HG03196 (cell line): ENCODE measurements at regions not wholly inside any gene's neighbourhood (a gene's known extent, or its start where the extent isn't known, plus 50 kb on each side); places are given as distances from the start of the nearest gene placed in this dataset.

Experiments used
- ATAC-seq: cut with Tn5 transposase; IDR thresholded peaks from one replicate; pipeline ENCODE4 v1.9.1; 2021; ENCODE audit not compliant: unreplicated experiment

GRCh38 chr20:48259456-48259855 is 474.2 kb upstream of the SULF2 start:
- no peak for ATAC-seq

DNA sequence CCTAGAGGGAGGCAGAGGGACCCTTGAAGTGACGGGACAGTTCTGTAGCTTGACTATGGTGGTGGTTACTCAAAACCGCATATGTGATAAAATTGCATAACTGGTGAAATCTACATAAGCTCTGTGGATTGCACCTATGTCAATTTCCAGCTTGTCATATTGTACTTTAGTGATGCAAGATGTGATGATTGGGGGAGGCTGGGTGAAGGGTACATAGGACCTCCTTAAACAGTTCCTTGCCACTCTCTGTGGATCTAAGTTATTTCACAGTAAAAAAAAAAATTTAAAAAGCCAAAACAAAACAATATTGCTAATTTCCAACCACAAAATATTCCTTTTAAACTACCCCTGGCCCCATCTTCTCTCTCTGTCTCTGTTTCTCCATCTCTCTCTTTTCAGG is 472.6 kb upstream of the SULF2 start:
- ATAC-seq, result no peak

DNA sequence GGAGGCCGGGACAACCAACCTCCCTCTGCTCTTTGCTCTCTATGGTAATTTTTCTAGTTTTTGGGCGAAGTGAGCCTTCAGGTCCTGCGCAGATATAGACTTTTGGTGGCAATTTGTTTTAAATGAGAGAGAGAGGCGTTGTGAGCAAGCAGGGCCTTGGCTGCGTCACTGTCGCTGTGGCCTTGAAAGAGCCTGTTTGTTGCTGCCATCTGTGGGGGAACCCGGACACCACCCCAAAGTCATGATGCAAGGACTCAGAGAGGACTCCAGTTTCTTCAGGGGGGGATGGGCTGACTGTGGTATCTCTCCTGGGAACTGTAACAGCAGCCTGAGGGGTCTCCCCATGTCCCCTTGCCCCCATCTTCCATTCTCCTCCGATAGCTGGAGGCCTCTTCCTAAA is 462.7 kb upstream of the SULF2 start:
- ATAC-seq, result no peak

- no peak for ATAC-seq
Observed at GRCh38 chr20:48246061-48246790, 460.9 kb upstream of the SULF2 start.

- no peak for ATAC-seq
Observed at GRCh38 chr20:48242623-48243022, 457.3 kb upstream of the SULF2 start.

DNA sequence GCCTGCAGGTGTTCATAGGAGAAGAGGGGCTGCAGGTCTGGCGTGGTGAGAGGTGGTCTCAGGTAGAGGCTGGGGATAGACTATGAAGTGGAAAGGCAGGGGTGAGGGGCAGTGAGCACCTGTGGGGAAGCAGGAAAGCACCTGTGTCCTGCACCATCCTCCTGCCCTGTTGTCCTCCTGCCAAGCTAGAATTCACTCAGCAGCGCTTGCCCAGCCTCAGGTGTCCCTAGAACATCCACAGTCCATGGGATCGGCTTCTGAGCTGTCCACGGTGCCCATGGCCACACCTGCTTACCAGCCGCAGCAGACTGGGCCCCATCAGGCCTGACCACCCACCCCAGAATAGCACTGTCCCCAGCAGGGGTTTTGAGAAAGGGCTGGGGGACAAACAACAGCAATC is 456.2 kb upstream of the SULF2 start:
- no peak for ATAC-seq

DNA sequence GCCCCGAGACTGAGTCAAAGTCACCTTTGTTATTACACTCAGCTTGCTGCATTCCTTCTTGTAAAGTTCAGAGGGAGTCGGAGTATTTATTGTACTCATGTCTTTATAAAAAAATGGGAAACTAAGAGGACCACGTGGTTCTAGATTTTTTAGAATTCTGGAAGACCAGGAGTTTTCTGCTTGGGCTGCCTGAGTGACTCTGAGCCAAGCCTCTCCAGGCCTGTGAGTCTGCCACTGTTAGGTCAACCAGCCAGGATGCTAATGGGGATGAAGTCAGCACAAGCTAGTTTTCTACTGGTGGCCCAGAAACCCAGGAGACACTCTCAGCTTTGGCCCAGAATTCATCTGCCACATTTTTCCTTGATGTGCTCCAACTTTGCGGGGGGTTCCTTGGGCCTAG is 453.5 kb upstream of the SULF2 start:
- no peak for ATAC-seq

DNA sequence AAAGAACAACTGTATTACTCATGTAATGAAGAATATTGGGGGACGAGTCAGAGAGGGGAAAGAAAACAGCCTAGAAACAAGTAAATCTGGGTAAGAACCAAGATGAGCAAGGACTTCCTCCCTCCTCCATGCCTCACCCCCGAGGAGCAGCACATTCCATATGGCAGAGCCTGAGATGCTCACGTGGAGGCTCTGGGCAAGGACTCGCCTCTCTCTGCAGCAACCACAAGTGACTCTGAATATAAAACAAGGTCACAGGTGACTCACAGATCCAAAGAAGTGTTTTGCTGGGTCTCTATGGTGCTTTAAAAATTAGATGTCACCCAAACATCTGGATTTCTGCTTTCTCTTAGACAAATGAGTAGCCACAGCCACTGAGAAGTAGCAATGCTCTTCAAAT is 453.0 kb upstream of the SULF2 start:
- ATAC-seq, result no peak

DNA sequence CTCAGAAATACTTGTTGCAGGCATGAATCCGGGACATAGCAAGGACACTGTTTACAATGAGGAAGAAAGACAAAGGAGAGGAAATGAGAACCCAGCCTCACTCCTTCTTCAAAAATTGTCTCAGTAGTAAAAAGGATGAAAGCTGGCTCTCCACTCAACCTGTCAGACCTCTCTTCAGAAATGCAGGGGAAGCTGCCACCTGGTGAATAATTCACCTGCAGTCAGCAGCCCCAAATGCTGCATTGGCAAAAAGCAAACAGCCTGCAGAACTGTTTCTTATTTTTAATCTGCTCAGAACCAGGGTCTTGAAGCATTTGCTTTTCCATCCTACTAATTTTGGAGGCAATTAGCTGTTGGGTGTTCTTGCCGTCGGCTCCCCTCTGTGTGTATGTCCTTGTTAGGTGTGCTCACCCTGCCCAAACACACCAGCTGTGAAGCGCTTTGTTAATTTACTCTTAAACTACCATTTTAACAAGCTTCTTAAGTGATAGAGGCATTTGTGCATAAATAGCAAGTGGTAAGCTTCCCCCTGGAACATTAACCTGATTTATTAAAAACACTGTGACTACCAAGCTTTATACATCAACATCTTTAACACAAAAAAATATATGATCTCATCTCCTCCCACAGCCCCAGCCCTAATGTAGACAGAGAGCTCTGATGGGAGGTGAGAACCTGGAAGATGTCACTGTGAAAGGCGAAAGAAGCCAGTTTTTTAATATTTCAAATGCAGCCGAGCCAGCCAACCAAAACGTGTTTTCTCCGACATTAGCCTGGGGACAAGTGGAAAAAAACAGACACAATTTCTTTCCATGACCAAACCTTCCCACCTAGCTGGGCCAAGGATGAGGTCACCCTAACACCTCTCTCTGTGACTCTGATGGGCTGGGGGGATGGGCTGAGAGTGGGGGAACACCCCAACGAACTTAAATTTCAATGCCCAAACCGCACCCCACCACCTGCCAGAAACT is 451.0 kb upstream of the SULF2 start:
- no peak for ATAC-seq

- no peak for ATAC-seq
Observed at GRCh38 chr20:48234951-48235350, 449.7 kb upstream of the SULF2 start.

DNA sequence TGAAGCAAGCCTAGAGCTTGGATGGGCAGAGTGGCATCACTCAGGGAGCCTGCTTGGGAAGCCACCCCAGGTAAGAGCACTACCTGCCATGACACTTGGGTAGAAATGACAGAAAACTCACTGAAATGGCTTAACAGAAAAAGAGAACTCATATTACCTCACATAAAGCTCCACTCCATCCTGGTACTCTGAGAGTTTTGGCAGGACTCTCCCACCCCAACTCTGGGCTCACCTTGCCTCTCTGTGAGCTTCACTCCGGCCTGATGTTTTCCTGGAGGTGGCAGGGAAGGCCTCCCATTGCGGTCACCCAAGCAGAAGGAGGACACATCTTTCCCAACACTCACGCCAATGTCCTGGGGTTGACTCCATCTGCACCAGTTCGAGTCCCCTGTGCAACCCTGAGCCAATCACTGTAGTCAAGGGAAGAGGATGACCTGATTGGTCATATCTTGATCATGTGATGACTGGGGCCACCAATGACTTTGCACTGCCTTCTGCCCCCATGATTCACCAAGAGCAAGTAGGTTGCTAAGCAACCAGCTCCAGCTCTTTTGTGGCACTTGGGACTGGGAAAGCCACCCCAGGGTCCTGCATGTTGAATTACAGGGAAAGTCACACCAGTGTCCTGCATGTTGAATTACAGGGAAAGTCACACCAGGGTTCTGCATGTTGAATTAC is 446.1 kb upstream of the SULF2 start:
- ATAC-seq, result no peak

- ATAC-seq, result no peak
Observed at GRCh38 chr20:48230216-48230615, 444.9 kb upstream of the SULF2 start.

- no peak for ATAC-seq
Observed at GRCh38 chr20:48227381-48227780, 442.1 kb upstream of the SULF2 start.

DNA sequence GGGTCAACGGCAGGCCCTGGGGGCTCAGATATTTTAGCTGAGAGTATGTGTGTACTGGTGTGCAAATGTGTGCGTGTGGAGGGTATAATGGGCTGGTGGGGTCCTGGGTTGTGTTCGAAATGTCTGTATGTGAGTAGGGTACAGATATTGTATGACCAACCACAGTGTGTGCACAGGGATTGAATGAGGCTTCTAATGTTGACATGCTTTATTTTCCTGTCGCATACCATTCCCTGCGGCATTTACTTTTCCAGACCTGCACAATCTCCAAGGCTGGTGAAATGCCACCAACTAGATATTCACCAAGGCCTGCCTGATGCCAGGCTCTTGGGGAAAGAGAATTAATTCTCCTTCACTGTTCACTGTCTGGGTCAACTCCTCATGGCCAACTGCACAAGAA is 441.4 kb upstream of the SULF2 start:
- ATAC-seq, result no peak

- no peak for ATAC-seq
Observed at GRCh38 chr20:48224533-48225050, 439.3 kb upstream of the SULF2 start.

GRCh38 chr20:48223715-48224114 is 438.4 kb upstream of the SULF2 start:
- ATAC-seq, result no peak

- ATAC-seq, result no peak
Observed at GRCh38 chr20:48222595-48223180, 437.4 kb upstream of the SULF2 start.

DNA sequence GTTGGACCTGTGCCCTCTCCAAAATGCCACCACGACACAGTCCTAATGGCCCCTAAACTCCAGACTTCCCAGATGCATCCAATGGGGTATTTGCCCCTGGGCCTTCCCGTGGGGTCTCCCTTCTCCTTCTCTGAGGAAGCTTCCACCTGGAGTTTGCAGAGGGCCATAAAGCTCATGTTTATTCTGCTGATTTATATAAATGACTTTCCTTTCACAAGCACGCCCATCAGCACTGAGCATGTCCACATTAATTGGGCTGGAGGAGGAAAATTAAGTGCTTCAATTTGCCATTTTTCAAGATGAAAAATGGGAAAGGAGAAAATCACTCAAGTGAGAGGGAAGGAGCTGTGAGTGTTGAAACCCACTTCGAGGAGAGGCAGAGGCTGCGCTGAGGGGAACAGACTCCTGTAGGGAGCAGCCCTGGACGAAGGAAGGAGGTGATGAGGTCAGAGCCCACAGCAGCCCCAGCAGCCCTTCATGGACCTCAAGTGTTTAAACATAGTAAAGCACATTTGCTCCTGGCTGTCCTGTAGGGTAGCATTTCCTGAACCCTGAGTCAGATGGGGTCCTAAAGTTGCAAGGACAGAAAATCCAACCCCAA is 434.9 kb upstream of the SULF2 start:
- no peak for ATAC-seq

DNA sequence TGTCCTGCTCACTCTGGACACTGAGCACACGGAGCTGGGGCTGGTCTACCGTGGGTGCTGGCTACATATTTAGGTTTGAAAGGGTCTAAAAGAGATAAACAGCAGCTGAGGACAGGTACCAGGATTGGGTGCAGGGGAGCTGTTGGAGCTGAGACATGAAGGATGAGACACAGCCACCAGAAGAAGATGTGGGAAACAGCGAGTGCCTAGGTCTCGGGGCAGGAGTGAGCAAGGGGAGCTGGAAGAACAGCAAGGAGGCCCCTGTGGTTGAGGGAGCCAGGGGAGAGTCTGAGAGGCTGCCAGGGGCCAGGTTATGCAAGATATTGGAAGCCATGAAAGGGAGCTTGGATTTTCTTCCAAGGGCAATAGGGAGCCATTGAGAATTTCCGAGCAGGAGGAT is 434.0 kb upstream of the SULF2 start:
- ATAC-seq, result no peak

GRCh38 chr20:48217190-48217589 is 431.9 kb upstream of the SULF2 start:
- no peak for ATAC-seq

DNA sequence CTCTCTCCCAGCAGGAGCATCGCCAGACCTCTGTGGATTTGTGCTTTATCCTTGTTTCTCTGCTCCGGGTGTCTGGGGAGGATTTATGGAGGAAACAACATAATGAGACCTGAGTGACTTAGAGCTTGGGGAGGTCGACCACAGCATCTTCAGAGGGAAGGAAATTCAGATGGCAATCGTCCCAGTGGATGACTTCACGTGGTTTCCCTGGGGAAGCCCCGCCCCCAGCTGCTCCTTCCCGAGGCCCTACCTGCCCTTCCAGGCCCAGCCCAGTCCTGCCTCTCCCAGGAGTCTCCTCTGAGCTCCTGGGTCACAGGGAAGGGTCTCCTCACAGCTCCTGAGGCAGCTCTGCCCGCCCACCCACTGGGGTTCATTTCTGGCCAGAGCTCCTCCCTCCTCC is 430.3 kb upstream of the SULF2 start:
- ATAC-seq, result no peak
